ENCODE measurements at regions not wholly inside any gene's neighbourhood (a gene's known extent, or its start where the extent isn't known, plus 50 kb on each side); places are given as distances from the start of the nearest gene placed in this dataset.

DNA sequence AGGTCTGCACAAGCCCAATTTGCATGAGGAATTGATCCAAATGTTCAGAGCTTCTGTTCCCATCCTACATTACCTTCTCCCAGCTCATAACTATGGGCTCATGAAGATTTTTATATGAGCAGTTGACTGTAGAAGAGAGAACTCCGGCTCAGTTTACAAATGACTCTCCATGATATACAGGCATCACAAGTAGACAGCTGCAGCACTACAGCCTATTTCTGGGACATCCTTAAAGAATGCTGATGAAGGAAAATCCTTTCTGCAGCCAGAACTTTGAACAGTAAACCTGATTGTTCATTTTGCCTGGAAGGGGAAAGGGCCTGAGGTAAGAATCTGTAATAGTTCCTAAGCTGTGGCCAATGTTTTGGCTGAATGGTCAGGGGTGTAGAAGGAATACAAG lies 174.1 kb upstream of the CXCL13 start:
- Histone ChIP-seq H3F3A (ENCODE audit: insufficient read depth) (no peaks in the 10 kb centered on the region), H3K36me3 (ENCODE audit: low read length) (no peaks in the 10 kb centered on the region), H3K4me2 (ENCODE audit: low read depth, low read length, poor library complexity, severe bottlenecking) (no peak overlapping the region), H3K79me2 (ENCODE audit: insufficient read depth, low read length) (no peaks in the 10 kb centered on the region), H3K9me2 (replicated peaks; ENCODE audit: insufficient read depth, low read length) (no peaks in the 10 kb centered on the region), H2AFZ (ENCODE audit: low read depth, low read length, severe bottlenecking) (no peak overlapping the region), H3K9ac (ENCODE audit: low read length) (no peak overlapping the region), H4K20me1 (ENCODE audit: low read depth, low read length) (no peaks in the 10 kb centered on the region), H3K9me3 (ENCODE audit: insufficient read depth, low read length) (no peaks in the 10 kb centered on the region), H3K4me3 (ENCODE audit: insufficient read depth, low read length, poor library complexity, severe bottlenecking) (no peak overlapping the region), H3K27ac (ENCODE audit: low read depth, low read length) (no peak overlapping the region), H3K27me3 (ENCODE audit: low read length) (no peaks in the 10 kb centered on the region)
- TF ChIP-seq EZH2phosphoT487 (conservative IDR thresholded peaks at IDR 0.05; ENCODE audit: low read length): no peak
- TF ChIP-seq, protein P1, sequence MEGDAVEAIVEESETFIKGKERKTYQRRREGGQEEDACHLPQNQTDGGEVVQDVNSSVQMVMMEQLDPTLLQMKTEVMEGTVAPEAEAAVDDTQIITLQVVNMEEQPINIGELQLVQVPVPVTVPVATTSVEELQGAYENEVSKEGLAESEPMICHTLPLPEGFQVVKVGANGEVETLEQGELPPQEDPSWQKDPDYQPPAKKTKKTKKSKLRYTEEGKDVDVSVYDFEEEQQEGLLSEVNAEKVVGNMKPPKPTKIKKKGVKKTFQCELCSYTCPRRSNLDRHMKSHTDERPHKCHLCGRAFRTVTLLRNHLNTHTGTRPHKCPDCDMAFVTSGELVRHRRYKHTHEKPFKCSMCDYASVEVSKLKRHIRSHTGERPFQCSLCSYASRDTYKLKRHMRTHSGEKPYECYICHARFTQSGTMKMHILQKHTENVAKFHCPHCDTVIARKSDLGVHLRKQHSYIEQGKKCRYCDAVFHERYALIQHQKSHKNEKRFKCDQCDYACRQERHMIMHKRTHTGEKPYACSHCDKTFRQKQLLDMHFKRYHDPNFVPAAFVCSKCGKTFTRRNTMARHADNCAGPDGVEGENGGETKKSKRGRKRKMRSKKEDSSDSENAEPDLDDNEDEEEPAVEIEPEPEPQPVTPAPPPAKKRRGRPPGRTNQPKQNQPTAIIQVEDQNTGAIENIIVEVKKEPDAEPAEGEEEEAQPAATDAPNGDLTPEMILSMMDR (IDR thresholded peaks at IDR 0.05; ENCODE audit: insufficient read depth, low read length, poor library complexity, severe bottlenecking): no peak

DNA sequence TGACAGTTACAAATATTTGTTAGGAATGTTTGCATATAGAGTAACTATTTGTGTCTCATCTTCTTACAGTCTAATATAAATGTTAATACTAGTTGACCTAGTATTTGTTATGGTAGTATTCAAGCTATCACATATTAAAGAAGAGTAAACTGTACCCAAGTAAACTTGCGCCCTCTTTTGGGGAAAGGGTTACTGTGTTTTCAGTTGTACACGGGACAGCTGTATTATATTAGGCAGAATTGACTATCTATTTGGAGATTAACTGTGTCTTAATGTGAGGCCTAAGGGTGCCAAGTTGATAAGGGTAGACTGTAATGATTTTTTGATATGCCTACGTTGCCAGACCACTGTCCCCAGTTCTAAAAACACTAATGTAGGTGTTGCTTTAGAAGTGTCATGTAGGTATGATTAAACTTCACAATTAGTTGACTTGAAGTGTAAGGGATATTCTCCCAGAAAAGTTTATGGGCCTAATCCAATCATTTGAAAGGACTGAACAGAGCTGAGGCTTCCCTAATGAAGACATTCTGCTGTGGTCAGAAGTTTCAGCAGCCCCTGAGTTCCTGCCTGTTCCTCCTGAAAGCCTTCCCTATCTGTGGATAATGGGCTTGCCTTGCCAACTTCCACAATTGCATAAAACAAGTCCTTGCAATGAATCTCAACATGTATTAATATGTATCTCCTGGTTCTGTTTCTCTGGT lies 172.8 kb upstream of the CXCL13 start:
- H3K9me2 ChIP-seq (replicated peaks; ENCODE audit: insufficient read depth, low read length): no peaks in the 10 kb centered on the region
- TF ChIP-seq, protein P1 (IDR thresholded peaks at IDR 0.05; ENCODE audit: insufficient read depth, low read length, poor library complexity, severe bottlenecking): peak; percentile 18
- no peak for TF ChIP-seq EZH2phosphoT487 (conservative IDR thresholded peaks at IDR 0.05; ENCODE audit: low read length)
- H3K9me3 ChIP-seq (ENCODE audit: insufficient read depth, low read length): no peaks in the 10 kb centered on the region
- H3F3A ChIP-seq (ENCODE audit: insufficient read depth): no peaks in the 10 kb centered on the region
- no peak overlapping the region for H3K9ac ChIP-seq (ENCODE audit: low read length)
- no peaks in the 10 kb centered on the region for H3K79me2 ChIP-seq (ENCODE audit: insufficient read depth, low read length)
- no peaks in the 10 kb centered on the region for H3K27me3 ChIP-seq (ENCODE audit: low read length)
- no peaks in the 10 kb centered on the region for H3K36me3 ChIP-seq (ENCODE audit: low read length)
- no peaks in the 10 kb centered on the region for H4K20me1 ChIP-seq (ENCODE audit: low read depth, low read length)
- no peak overlapping the region for H3K27ac ChIP-seq (ENCODE audit: low read depth, low read length)
- no peak overlapping the region for H3K4me2 ChIP-seq (ENCODE audit: low read depth, low read length, poor library complexity, severe bottlenecking)
- no peak overlapping the region for H3K4me3 ChIP-seq (ENCODE audit: insufficient read depth, low read length, poor library complexity, severe bottlenecking)
- H2AFZ ChIP-seq (ENCODE audit: low read depth, low read length, severe bottlenecking): no peak overlapping the region

DNA sequence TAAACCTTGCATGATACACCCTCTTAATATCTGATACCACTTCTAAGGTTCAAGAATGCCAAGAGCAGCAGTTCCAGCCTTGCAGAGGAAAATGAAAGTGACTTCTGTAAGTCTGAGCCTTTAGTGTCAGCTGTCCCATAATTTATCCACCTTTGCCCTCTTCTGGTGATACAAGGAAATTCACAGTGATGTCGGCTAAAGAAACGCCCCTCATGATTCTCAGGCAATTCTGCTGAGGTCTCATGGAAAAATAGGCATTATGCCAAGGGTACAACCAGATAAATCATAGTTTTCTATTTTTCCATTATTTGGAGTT lies 172.2 kb upstream of the CXCL13 start:
- Histone ChIP-seq H3K27ac (ENCODE audit: low read depth, low read length) (no peak overlapping the region), H4K20me1 (ENCODE audit: low read depth, low read length) (no peaks in the 10 kb centered on the region), H3K36me3 (ENCODE audit: low read length) (no peaks in the 10 kb centered on the region), H3K9ac (ENCODE audit: low read length) (no peak overlapping the region), H3K9me3 (ENCODE audit: insufficient read depth, low read length) (no peaks in the 10 kb centered on the region), H3K4me3 (ENCODE audit: insufficient read depth, low read length, poor library complexity, severe bottlenecking) (no peak overlapping the region), H2AFZ (ENCODE audit: low read depth, low read length, severe bottlenecking) (no peak overlapping the region), H3K4me2 (ENCODE audit: low read depth, low read length, poor library complexity, severe bottlenecking) (no peak overlapping the region), H3K9me2 (replicated peaks; ENCODE audit: insufficient read depth, low read length) (no peaks in the 10 kb centered on the region), H3F3A (ENCODE audit: insufficient read depth) (no peaks in the 10 kb centered on the region), H3K27me3 (ENCODE audit: low read length) (no peaks in the 10 kb centered on the region), H3K79me2 (ENCODE audit: insufficient read depth, low read length) (no peaks in the 10 kb centered on the region)
- TF ChIP-seq, protein P1 (IDR thresholded peaks at IDR 0.05; ENCODE audit: insufficient read depth, low read length, poor library complexity, severe bottlenecking): no peak
- TF ChIP-seq EZH2phosphoT487 (conservative IDR thresholded peaks at IDR 0.05; ENCODE audit: low read length): no peak
